ENCODE measurements at regions not wholly inside any gene's neighbourhood (a gene's known extent, or its start where the extent isn't known, plus 50 kb on each side); places are given as distances from the start of the nearest gene placed in this dataset.
A peak's percentile ranks its signal among the peaks of the same experiment; 100 is the strongest.

DNA sequence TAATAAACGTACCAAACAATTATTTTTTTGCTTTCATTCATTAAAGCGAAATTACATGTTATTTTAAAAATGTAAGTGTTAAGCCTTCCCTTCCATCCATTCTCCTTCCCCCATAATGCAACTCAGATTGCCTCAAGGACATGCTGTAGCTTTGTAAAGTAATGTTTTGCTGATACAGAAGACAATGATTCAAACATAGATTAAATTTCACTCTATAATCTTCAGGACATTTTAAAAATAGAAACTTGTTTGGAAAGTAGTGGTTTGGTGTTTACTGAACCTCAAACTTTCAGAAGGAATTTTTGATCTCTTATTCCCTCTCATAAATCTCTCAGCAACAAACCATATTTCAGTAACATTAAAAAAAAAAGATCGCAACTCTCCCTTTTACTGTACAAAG, 350.9 kb upstream of the HSF2 start:
- peak overlapping the region; percentile 29 for H3K4me3 ChIP-seq (ENCODE audit: low read depth, low read length)
- no peak for DNase-seq (ENCODE audit: low read depth)
- no peak for TF ChIP-seq CTCF (IDR thresholded peaks at IDR 0.05; ENCODE audit: insufficient read depth, low read depth, low read length)

- H3K4me3 ChIP-seq (ENCODE audit: low read depth, low read length), result peak overlapping the region; percentile 29
- TF ChIP-seq CTCF (IDR thresholded peaks at IDR 0.05; ENCODE audit: insufficient read depth, low read depth, low read length), result no peak
- no peak for DNase-seq (ENCODE audit: low read depth)
Measured at GRCh38 chr6:122049341-122049740, 350.1 kb upstream of the HSF2 start.

DNA sequence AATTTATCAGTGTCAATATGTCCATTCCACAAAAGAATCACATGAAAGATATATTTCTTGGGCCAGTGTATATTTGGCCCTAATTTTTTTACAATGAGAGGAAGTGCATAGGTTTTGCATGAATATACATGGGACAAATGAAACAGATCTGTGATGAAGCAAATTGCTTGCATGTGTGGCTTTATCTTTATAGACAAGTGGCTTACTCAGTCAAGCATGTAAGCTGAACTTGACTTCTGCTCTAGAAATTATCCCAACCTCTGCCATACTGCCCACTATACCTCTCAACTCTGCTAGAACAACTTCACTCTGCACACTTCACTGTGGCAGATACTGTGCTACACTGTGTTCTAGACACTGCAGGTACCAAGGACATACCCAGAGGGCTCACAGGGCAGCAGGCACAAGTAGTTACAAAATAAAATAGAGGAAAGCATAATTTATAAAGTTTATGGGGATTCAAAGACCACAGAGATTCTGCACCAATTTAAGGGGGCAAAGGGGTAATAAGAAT, 349.2 kb upstream of the HSF2 start:
- H3K4me3 ChIP-seq (ENCODE audit: low read depth, low read length), result no peak overlapping the region
- DNase-seq (ENCODE audit: low read depth), result no peak
- no peak for TF ChIP-seq CTCF (IDR thresholded peaks at IDR 0.05; ENCODE audit: insufficient read depth, low read depth, low read length)

DNA sequence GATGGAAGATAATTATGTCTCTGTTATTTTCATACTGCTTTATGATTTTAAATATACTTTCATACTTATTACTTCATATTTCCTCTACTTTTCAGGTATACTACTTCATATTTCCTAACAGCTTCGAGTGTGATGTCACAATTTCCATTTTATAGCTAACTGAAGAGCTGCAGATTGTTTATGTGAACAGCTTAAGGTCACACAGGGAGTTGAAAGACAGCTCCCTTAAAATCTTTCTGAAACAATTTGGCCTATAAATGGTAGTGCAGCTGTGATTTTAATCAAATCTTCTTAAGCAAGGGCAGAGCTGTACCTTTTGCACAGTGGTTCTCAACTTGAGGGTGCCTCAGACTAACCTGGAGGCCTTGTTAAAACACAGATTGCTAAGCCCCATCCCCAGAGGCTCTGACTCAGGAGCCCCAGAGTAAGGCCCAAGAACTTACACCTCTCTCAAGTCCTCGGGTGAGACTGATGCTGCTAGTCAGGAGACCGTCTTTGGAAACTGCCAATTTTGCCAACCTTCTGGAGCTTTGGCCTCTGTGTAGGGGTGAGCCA, 347.0 kb upstream of the HSF2 start:
- DNase-seq (ENCODE audit: low read depth), result peak; percentile 58
- H3K4me3 ChIP-seq (ENCODE audit: low read depth, low read length), result no peak overlapping the region
- TF ChIP-seq CTCF (IDR thresholded peaks at IDR 0.05; ENCODE audit: insufficient read depth, low read depth, low read length), result no peak

GRCh38 chr6:122059918-122060317, 339.5 kb upstream of the HSF2 start:
- H3K4me3 ChIP-seq (ENCODE audit: low read depth, low read length), result no peak overlapping the region
- no peak for DNase-seq (ENCODE audit: low read depth)
- no peak for TF ChIP-seq CTCF (IDR thresholded peaks at IDR 0.05; ENCODE audit: insufficient read depth, low read depth, low read length)

GRCh38 chr6:122061855-122062254, 337.6 kb upstream of the HSF2 start:
- no peak for DNase-seq (ENCODE audit: low read depth)
- H3K4me3 ChIP-seq (ENCODE audit: low read depth, low read length), result no peak overlapping the region
- TF ChIP-seq CTCF (IDR thresholded peaks at IDR 0.05; ENCODE audit: insufficient read depth, low read depth, low read length), result no peak

DNA sequence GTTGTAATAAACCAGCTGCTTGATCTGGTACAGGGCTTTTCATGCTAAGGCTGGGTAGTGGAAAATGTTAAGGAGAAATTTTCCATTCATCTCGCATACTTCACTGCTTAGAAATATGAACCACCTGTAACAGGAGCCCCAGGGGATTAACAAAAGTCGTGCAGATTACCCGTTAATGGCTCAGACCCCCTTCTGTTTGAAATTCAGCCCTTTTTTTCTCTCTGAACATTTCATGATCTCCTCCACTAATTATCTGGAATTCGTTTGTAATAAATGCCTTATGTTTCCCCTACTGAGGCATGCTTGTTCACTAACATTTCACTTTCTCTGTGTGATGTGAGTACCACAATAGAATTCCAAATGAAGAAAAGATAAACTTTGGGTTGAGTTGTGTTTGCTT, 336.4 kb upstream of the HSF2 start:
- no peak for TF ChIP-seq CTCF (IDR thresholded peaks at IDR 0.05; ENCODE audit: insufficient read depth, low read depth, low read length)
- no peak overlapping the region for H3K4me3 ChIP-seq (ENCODE audit: low read depth, low read length)
- DNase-seq (ENCODE audit: low read depth), result no peak
